Ovary (tissue), 3 donors: ENCODE measurements at regions not wholly inside any gene's neighbourhood (a gene's known extent, or its start where the extent isn't known, plus 50 kb on each side); places are given as distances from the start of the nearest gene placed in this dataset.
"Not testable (repeated sequence)": the region's sequence is repeated elsewhere in the genome, so short reads cannot be mapped to it uniquely, and the experiment has no call there.

Source experiments
- EP300 ChIP-seq: sonication (generic); formaldehyde crosslinking; IDR thresholded peaks from one replicate; pipeline ENCODE4 v1.6.1; 2017; ENCODE audit warnings: antibody characterized with exemption
- POLR2A ChIP-seq: fragments of 450-650 bp; IDR thresholded peaks from one replicate; pipeline ENCODE4 v1.6.1; 2017; ENCODE audit warnings: antibody characterized with exemption, mild to moderate bottlenecking, moderate library complexity
- TF ChIP-seq, protein P1 (sequence below), 3 donors: fragments of 450-650 bp in 2 of 3; fragments of 200-600 bp in 1 of 3; IDR thresholded peaks; one replicate each; pipeline versions ENCODE4 v1.5.1 to v1.8.0; 2016 to 2022; ENCODE audit warnings: antibody characterized with exemption in 3 of 3, mild to moderate bottlenecking in 1 of 3
- donor health status: DM: no; HTN: no; CAD: no.

GRCh38 chr7:108943048-108943447, 373.4 kb downstream of the DNAJB9 start:
- TF ChIP-seq, protein P1, sequence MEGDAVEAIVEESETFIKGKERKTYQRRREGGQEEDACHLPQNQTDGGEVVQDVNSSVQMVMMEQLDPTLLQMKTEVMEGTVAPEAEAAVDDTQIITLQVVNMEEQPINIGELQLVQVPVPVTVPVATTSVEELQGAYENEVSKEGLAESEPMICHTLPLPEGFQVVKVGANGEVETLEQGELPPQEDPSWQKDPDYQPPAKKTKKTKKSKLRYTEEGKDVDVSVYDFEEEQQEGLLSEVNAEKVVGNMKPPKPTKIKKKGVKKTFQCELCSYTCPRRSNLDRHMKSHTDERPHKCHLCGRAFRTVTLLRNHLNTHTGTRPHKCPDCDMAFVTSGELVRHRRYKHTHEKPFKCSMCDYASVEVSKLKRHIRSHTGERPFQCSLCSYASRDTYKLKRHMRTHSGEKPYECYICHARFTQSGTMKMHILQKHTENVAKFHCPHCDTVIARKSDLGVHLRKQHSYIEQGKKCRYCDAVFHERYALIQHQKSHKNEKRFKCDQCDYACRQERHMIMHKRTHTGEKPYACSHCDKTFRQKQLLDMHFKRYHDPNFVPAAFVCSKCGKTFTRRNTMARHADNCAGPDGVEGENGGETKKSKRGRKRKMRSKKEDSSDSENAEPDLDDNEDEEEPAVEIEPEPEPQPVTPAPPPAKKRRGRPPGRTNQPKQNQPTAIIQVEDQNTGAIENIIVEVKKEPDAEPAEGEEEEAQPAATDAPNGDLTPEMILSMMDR (IDR thresholded peaks at IDR 0.05), result not testable (repeated sequence)
- TF ChIP-seq EP300, POLR2A: not testable (repeated sequence)
